K562 (cell line): ENCODE measurements at regions not wholly inside any gene's neighbourhood (a gene's known extent, or its start where the extent isn't known, plus 50 kb on each side); places are given as distances from the start of the nearest gene placed in this dataset.

Source experiments
- CBX5 ChIP-seq: IDR thresholded peaks from 2 replicates; pipeline ENCODE4 v1.6.1; 2014; ENCODE audit warnings: low read depth, borderline replicate concordance
- CC2D1A ChIP-seq: fragments of 450-650 bp; IDR thresholded peaks from 2 replicates; pipeline ENCODE4 v1.6.1; 2017; ENCODE audit warnings: mild to moderate bottlenecking
- FOSL1 ChIP-seq: fragments of 200-800 bp; sonication (Bioruptor generic); conservative IDR thresholded peaks from 2 replicates; pipeline ENCODE4 v1.6.1; 2016; ENCODE audit warnings: missing genetic modification characterization, missing compliant biosample characterization
- FOXA1 ChIP-seq: fragments of 450-650 bp; IDR thresholded peaks from 2 replicates; pipeline ENCODE4 v1.6.1; 2016; ENCODE audit warnings: mild to moderate bottlenecking, borderline replicate concordance
- HMG20B ChIP-seq: fragments of 250-450 bp; sonication (Bioruptor Pico); IDR thresholded peaks from 2 replicates; pipeline ENCODE4 v1.5.0; 2021; ENCODE audit warnings: mild to moderate bottlenecking
- ILF3 ChIP-seq: fragments of 450-650 bp; IDR thresholded peaks from 2 replicates; pipeline ENCODE4 v1.6.1; 2018; ENCODE audit warnings: antibody characterized with exemption, mild to moderate bottlenecking, moderate library complexity, borderline replicate concordance
- IRF2 ChIP-seq: sonication (generic); formaldehyde crosslinking; IDR thresholded peaks from 2 replicates; pipeline ENCODE4 v1.8.1; 2022; ENCODE audit warnings: mild to moderate bottlenecking, missing genetic modification reagents
- NFYB ChIP-seq: IDR thresholded peaks from 2 replicates; pipeline ENCODE4 v1.6.1; 2011; ENCODE audit warnings: mild to moderate bottlenecking, moderate library complexity; ENCODE audit not compliant: insufficient read length; ENCODE audit errors: extremely low read depth
- ZNF282 ChIP-seq: sonication (generic); formaldehyde crosslinking; IDR thresholded peaks from 2 replicates; pipeline ENCODE4 v1.8.1; 2023; ENCODE audit warnings: missing genetic modification reagents
- ZNF830 ChIP-seq: fragments of 250-450 bp; sonication (Bioruptor Pico); IDR thresholded peaks from 2 replicates; pipeline ENCODE4 v1.5.0; 2021; ENCODE audit warnings: mild to moderate bottlenecking
- TF ChIP-seq, protein P1 (sequence below): IDR thresholded peaks from 2 replicates; pipeline ENCODE4 v1.6.1; 2011; ENCODE audit warnings: borderline replicate concordance, low read depth, mild to moderate bottlenecking, moderate library complexity, low read length; ENCODE audit not compliant: insufficient read depth, poor library complexity, severe bottlenecking
- TF ChIP-seq, protein P2 (sequence below): sonication (generic); formaldehyde crosslinking; IDR thresholded peaks from 2 replicates; pipeline ENCODE4 v1.8.0; 2022; ENCODE audit warnings: missing genetic modification reagents, mild to moderate bottlenecking, borderline replicate concordance
- TF ChIP-seq, protein P3 (sequence below): fragments of 450-650 bp; formaldehyde crosslinking; IDR thresholded peaks from 2 replicates; pipeline ENCODE4 v1.4.0; 2020; ENCODE audit warnings: mild to moderate bottlenecking
- TF ChIP-seq, protein P4 (sequence below): fragments of 450-650 bp; formaldehyde crosslinking; IDR thresholded peaks from 2 replicates; pipeline ENCODE4 v1.4.0; 2022; ENCODE audit warnings: missing genetic modification characterization
- TF ChIP-seq, protein P5 (sequence below): fragments of 250-450 bp; sonication (Bioruptor Pico); IDR thresholded peaks from 2 replicates; pipeline ENCODE4 v1.5.0; 2021
- TF ChIP-seq, protein P6 (sequence below): fragments of 250-450 bp; sonication (Bioruptor Pico); IDR thresholded peaks from 2 replicates; pipeline ENCODE4 v1.8.0; 2021; ENCODE audit warnings: mild to moderate bottlenecking, moderate library complexity

DNA sequence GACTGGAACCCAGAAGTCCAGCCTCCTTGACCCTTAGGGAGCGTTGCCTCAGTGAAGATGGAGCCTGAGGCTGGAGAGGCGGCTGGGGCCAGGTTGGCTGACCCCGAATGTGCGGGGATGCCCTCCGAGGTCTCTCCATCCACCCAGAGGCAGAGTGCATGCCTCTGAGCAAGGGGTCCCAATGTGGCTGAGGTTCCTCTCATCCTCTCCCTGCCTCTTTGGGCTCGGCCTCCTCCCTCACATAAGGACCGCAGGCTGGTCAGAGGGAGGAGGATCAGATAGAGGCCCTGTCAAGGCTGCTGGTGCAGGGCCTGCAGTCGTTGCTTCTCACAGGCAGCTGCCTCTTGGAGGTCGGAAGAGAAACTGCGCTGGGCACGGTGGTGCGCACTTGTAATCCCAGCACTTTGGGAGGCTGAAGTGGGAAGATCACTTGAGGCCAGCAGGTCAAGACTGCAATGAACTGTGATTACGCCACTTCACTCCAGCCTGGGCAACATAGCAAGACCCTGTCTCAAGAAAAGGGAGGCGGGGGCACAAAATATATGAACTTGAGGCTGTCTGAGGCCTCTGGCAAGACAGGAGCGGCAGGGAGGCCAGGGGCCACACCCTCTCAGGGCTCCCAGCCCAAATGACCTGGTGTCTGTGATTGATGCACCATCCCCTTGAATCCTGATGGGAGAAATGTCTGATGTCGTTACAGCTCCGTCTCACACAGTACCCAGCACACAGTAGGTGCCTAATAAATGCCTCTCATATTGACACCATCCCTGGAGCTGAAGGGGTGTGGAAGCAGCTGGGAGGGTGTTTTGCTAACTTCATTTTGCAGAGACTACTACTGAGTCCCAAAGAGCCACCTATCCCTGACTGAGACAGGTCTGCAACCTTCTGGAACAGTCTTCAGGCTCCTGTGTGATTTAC lies 220.1 kb upstream of the GSE1 start (continued):
- TF ChIP-seq, protein P1, sequence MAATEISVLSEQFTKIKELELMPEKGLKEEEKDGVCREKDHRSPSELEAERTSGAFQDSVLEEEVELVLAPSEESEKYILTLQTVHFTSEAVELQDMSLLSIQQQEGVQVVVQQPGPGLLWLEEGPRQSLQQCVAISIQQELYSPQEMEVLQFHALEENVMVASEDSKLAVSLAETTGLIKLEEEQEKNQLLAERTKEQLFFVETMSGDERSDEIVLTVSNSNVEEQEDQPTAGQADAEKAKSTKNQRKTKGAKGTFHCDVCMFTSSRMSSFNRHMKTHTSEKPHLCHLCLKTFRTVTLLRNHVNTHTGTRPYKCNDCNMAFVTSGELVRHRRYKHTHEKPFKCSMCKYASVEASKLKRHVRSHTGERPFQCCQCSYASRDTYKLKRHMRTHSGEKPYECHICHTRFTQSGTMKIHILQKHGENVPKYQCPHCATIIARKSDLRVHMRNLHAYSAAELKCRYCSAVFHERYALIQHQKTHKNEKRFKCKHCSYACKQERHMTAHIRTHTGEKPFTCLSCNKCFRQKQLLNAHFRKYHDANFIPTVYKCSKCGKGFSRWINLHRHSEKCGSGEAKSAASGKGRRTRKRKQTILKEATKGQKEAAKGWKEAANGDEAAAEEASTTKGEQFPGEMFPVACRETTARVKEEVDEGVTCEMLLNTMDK, result no peak
- no peak for TF ChIP-seq ZNF830 (CRISPR knock-in tag)
- TF ChIP-seq, protein P2, sequence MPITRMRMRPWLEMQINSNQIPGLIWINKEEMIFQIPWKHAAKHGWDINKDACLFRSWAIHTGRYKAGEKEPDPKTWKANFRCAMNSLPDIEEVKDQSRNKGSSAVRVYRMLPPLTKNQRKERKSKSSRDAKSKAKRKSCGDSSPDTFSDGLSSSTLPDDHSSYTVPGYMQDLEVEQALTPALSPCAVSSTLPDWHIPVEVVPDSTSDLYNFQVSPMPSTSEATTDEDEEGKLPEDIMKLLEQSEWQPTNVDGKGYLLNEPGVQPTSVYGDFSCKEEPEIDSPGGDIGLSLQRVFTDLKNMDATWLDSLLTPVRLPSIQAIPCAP, result no peak
- TF ChIP-seq CBX5, result no peak
- TF ChIP-seq ZNF282 (CRISPR knock-in tag), result no peak; the same call in 1 of the 2 replicates
- TF ChIP-seq, protein P3, sequence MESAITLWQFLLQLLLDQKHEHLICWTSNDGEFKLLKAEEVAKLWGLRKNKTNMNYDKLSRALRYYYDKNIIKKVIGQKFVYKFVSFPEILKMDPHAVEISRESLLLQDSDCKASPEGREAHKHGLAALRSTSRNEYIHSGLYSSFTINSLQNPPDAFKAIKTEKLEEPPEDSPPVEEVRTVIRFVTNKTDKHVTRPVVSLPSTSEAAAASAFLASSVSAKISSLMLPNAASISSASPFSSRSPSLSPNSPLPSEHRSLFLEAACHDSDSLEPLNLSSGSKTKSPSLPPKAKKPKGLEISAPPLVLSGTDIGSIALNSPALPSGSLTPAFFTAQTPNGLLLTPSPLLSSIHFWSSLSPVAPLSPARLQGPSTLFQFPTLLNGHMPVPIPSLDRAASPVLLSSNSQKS (CRISPR knock-in tag), result no peak
- TF ChIP-seq, protein P4, sequence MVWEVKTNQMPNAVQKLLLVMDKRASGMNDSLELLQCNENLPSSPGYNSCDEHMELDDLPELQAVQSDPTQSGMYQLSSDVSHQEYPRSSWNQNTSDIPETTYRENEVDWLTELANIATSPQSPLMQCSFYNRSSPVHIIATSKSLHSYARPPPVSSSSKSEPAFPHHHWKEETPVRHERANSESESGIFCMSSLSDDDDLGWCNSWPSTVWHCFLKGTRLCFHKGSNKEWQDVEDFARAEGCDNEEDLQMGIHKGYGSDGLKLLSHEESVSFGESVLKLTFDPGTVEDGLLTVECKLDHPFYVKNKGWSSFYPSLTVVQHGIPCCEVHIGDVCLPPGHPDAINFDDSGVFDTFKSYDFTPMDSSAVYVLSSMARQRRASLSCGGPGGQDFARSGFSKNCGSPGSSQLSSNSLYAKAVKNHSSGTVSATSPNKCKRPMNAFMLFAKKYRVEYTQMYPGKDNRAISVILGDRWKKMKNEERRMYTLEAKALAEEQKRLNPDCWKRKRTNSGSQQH (CRISPR knock-in tag), result no peak
- TF ChIP-seq FOSL1 (tag), result no peak
- TF ChIP-seq CC2D1A, result no peak
- no peak for TF ChIP-seq ILF3
- TF ChIP-seq HMG20B (CRISPR knock-in tag), result no peak
- TF ChIP-seq IRF2 (CRISPR knock-in tag), result no peak
- TF ChIP-seq, protein P5, sequence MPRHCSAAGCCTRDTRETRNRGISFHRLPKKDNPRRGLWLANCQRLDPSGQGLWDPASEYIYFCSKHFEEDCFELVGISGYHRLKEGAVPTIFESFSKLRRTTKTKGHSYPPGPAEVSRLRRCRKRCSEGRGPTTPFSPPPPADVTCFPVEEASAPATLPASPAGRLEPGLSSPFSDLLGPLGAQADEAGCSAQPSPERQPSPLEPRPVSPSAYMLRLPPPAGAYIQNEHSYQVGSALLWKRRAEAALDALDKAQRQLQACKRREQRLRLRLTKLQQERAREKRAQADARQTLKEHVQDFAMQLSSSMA (CRISPR knock-in tag), result no peak
- TF ChIP-seq, protein P6, sequence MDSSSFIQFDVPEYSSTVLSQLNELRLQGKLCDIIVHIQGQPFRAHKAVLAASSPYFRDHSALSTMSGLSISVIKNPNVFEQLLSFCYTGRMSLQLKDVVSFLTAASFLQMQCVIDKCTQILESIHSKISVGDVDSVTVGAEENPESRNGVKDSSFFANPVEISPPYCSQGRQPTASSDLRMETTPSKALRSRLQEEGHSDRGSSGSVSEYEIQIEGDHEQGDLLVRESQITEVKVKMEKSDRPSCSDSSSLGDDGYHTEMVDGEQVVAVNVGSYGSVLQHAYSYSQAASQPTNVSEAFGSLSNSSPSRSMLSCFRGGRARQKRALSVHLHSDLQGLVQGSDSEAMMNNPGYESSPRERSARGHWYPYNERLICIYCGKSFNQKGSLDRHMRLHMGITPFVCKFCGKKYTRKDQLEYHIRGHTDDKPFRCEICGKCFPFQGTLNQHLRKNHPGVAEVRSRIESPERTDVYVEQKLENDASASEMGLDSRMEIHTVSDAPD (CRISPR knock-in tag), result no peak
- TF ChIP-seq FOXA1, result no peak
- TF ChIP-seq NFYB, result no peak
